ENCODE measurements at regions not wholly inside any gene's neighbourhood (a gene's known extent, or its start where the extent isn't known, plus 50 kb on each side); places are given as distances from the start of the nearest gene placed in this dataset.

DNA sequence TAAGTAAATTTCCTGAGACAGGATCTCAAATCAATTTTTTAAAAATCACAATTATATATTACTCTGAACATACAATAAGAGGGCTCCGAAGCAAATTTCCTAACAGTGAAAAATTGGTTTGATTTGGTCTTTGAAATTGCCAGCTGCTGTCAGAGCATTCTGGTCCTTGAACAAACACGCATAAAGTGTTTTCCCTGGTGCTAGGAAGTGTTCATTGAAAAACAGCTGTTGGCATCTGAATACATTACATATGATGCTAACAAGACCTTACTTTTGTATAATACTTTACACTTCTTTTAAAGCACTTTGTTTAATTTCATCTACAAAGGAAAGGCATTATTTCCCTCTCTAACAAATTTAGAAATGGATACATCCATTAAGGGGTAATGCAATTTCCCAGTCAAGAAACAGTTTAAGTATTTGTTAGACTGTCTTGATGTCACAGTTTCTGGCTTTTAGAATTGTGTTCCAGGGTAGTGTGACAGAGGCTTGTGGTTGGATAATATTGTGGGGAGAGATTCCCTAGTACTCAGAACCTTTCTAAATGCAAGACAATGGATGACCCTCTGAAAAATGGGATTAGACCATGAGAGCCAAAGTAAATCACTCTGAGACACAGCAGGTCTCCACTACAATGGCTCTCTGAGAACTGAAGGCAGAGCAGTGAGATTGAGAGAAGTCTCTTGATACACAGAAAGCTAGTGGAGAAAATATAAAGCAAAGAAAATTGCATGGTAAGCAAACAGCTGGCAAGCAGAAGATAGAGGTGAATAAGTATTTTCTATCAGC, 299.0 kb downstream of the TRIB2 start:
- no peak overlapping the region for H3K9ac ChIP-seq
- in situ Hi-C loops (cut with MboI): loop anchor here (25.0 kb wide), 1 partner anchor 1178 kb away; no protein-coding TSS in a partner anchor
- H3K79me2 ChIP-seq (ENCODE audit: insufficient read depth): no peaks in the 10 kb centered on the region
- no peaks in the 10 kb centered on the region for H3K36me3 ChIP-seq (ENCODE audit: low read depth)
- H2AFZ ChIP-seq: no peak overlapping the region
- TF ChIP-seq EZH2 (IDR thresholded peaks at IDR 0.05; ENCODE audit: insufficient read depth, poor library complexity, severe bottlenecking): no peak
- TF ChIP-seq EZH2phosphoT487 (IDR thresholded peaks at IDR 0.05; ENCODE audit: insufficient read depth, low read depth): no peak
- 54 to 61% methylated on average over 2 of the region's 2 CpGs for WGBS, 2 experiments (ENCODE audit: low coverage in 1 of 2, low lambda C conversion rate in 2 of 2, missing lambda C conversion rate in 2 of 2)
- H3K9me3 ChIP-seq (ENCODE audit: low read depth): no peaks in the 10 kb centered on the region
- H3K4me2 ChIP-seq (ENCODE audit: unreplicated experiment): no peak overlapping the region
- H3K9me2 ChIP-seq (ENCODE audit: insufficient read depth): no peaks in the 10 kb centered on the region
- no peaks in the 10 kb centered on the region for H3F3A ChIP-seq (ENCODE audit: insufficient read depth)
- no peaks in the 10 kb centered on the region for H4K20me1 ChIP-seq (ENCODE audit: insufficient read depth)
- no peak for DNase-seq
- H3K4me1 ChIP-seq (ENCODE audit: insufficient read depth): no peaks in the 10 kb centered on the region
- no peak overlapping the region for H3K27ac ChIP-seq
- peaks cover 43% of the 10 kb centered on the region for H3K27me3 ChIP-seq (replicated peaks; ENCODE audit: insufficient read depth)
- H3K4me3 ChIP-seq: no peak overlapping the region

DNA sequence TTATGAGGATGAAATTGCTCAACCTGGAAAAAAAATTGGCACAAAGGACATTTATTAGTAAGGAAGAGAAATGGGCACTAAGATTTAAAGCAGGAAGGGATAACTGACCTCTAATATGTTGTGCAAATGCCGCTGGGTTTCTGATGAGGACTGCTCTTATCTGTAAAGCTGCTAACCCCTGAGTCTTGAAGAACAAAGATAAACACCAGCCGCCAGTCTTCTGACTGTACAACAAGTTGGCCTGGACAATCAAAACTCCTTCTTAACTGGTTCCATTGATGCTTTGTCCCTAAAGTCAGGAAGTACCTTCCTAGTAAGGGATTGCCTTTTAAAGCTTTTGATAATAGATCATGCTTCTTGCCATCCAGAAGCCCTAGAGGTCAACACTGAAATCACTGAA, 301.8 kb downstream of the TRIB2 start:
- Histone ChIP-seq H3K27me3 (replicated peaks; ENCODE audit: insufficient read depth) (peaks cover 69% of the 10 kb centered on the region), H2AFZ (no peak overlapping the region), H3K9me2 (ENCODE audit: insufficient read depth) (no peaks in the 10 kb centered on the region), H3K36me3 (ENCODE audit: low read depth) (no peaks in the 10 kb centered on the region), H3K4me2 (ENCODE audit: unreplicated experiment) (no peak overlapping the region), H3K9me3 (ENCODE audit: low read depth) (no peaks in the 10 kb centered on the region), H3F3A (ENCODE audit: insufficient read depth) (no peaks in the 10 kb centered on the region), H3K9ac (no peak overlapping the region), H3K79me2 (ENCODE audit: insufficient read depth) (no peaks in the 10 kb centered on the region), H3K27ac (no peak overlapping the region), H4K20me1 (ENCODE audit: insufficient read depth) (no peaks in the 10 kb centered on the region), H3K4me3 (no peak overlapping the region), H3K4me1 (ENCODE audit: insufficient read depth) (no peaks in the 10 kb centered on the region)
- TF ChIP-seq EZH2phosphoT487 (IDR thresholded peaks at IDR 0.05; ENCODE audit: insufficient read depth, low read depth): no peak
- no peak for TF ChIP-seq EZH2 (IDR thresholded peaks at IDR 0.05; ENCODE audit: insufficient read depth, poor library complexity, severe bottlenecking)
- no peak for DNase-seq
- in situ Hi-C loops (cut with MboI): loop anchor here (25.0 kb wide), 1 partner anchor 1181 kb away; no protein-coding TSS in a partner anchor
- 75 to 78% methylated on average over 2 of the region's 2 CpGs for WGBS, 2 experiments (ENCODE audit: low coverage in 1 of 2, low lambda C conversion rate in 2 of 2, missing lambda C conversion rate in 2 of 2)

DNA sequence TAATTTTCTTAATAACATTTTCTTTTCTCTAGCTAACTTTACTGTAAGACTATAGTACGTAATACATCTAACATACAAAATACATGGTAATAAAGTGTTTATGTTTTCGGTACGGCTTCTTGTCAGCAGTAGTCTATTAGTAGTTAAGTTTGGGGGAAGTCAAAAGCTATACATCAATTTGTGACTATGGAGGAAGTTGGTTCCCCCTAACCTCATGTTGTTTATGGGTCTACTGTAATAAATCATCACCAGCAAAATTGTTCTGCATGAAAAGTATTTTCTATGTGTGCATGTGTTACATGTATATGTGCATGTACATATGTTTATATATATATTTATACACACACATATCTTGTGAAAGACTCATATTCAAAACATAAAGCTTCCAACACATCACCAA, 303.0 kb downstream of the TRIB2 start:
- H3K4me1 ChIP-seq (ENCODE audit: insufficient read depth): no peaks in the 10 kb centered on the region
- no peaks in the 10 kb centered on the region for H3K9me2 ChIP-seq (ENCODE audit: insufficient read depth)
- no peaks in the 10 kb centered on the region for H3F3A ChIP-seq (ENCODE audit: insufficient read depth)
- H3K79me2 ChIP-seq (ENCODE audit: insufficient read depth): no peaks in the 10 kb centered on the region
- in situ Hi-C loops (cut with MboI): loop anchor here (25.0 kb wide), 1 partner anchor 1182 kb away; no protein-coding TSS in a partner anchor
- TF ChIP-seq EZH2phosphoT487 (IDR thresholded peaks at IDR 0.05; ENCODE audit: insufficient read depth, low read depth) (no peak), EZH2 (IDR thresholded peaks at IDR 0.05; ENCODE audit: insufficient read depth, poor library complexity, severe bottlenecking) (no peak)
- 41 to 51% methylated on average over 3 of the region's 3 CpGs for WGBS, 2 experiments (ENCODE audit: low coverage in 1 of 2, low lambda C conversion rate in 2 of 2, missing lambda C conversion rate in 2 of 2)
- H3K9me3 ChIP-seq (ENCODE audit: low read depth): no peaks in the 10 kb centered on the region
- H3K9ac ChIP-seq: no peak overlapping the region
- no peaks in the 10 kb centered on the region for H4K20me1 ChIP-seq (ENCODE audit: insufficient read depth)
- H2AFZ ChIP-seq: no peak overlapping the region
- no peak for DNase-seq
- H3K4me3 ChIP-seq: no peak overlapping the region
- H3K27ac ChIP-seq: no peak overlapping the region
- peaks cover 64% of the 10 kb centered on the region for H3K27me3 ChIP-seq (replicated peaks; ENCODE audit: insufficient read depth)
- H3K36me3 ChIP-seq (ENCODE audit: low read depth): no peaks in the 10 kb centered on the region
- H3K4me2 ChIP-seq (ENCODE audit: unreplicated experiment): no peak overlapping the region

DNA sequence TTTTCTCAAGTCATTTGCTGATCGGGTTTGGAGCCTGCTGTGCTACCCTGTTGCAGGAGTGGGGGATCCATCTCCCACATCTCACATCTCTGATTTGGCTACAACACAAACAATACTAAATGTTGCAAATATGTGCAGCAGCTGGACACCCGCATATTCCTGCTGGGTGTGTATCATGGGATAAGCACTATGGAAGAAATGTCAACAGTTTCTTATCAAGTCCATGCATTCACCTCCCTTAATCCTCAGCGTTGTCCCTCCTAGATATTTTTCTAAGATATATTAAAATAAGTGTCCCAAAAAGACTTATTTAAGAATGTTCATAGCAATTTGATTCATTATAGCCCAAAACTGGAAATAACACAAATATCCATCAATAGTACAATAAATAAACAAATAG, 303.7 kb downstream of the TRIB2 start:
- no peak overlapping the region for H3K4me3 ChIP-seq
- TF ChIP-seq EZH2 (IDR thresholded peaks at IDR 0.05; ENCODE audit: insufficient read depth, poor library complexity, severe bottlenecking) (no peak), EZH2phosphoT487 (IDR thresholded peaks at IDR 0.05; ENCODE audit: insufficient read depth, low read depth) (no peak)
- H3K9ac ChIP-seq: no peak overlapping the region
- no peak overlapping the region for H3K27ac ChIP-seq
- no peaks in the 10 kb centered on the region for H3K9me2 ChIP-seq (ENCODE audit: insufficient read depth)
- in situ Hi-C loops (cut with MboI): loop anchor here (25.0 kb wide), 1 partner anchor 1183 kb away; no protein-coding TSS in a partner anchor
- no peaks in the 10 kb centered on the region for H3F3A ChIP-seq (ENCODE audit: insufficient read depth)
- no peaks in the 10 kb centered on the region for H3K79me2 ChIP-seq (ENCODE audit: insufficient read depth)
- WGBS, 2 experiments (ENCODE audit: low coverage in 1 of 2, low lambda C conversion rate in 2 of 2, missing lambda C conversion rate in 2 of 2): 26% methylated on average over 3 of the region's 3 CpGs
- no peaks in the 10 kb centered on the region for H3K36me3 ChIP-seq (ENCODE audit: low read depth)
- no peaks in the 10 kb centered on the region for H3K4me1 ChIP-seq (ENCODE audit: insufficient read depth)
- H4K20me1 ChIP-seq (ENCODE audit: insufficient read depth): no peaks in the 10 kb centered on the region
- no peak overlapping the region for H3K4me2 ChIP-seq (ENCODE audit: unreplicated experiment)
- peaks cover 61% of the 10 kb centered on the region for H3K27me3 ChIP-seq (replicated peaks; ENCODE audit: insufficient read depth)
- H3K9me3 ChIP-seq (ENCODE audit: low read depth): no peaks in the 10 kb centered on the region
- H2AFZ ChIP-seq: no peak overlapping the region
- DNase-seq: no peak

Measured in GM23248 (cell line).